ENCODE measurements at regions not wholly inside any gene's neighbourhood (a gene's known extent, or its start where the extent isn't known, plus 50 kb on each side); places are given as distances from the start of the nearest gene placed in this dataset.

- H3K36me3 ChIP-seq (ENCODE audit: control insufficient read depth, insufficient read depth, low read length), result no peaks in the 10 kb centered on the region
- no TSS peak for BruUV-seq (replicated peaks)
Measured at GRCh38 chr15:68482246-68482645, 50.3 kb upstream of the ITGA11 start.

GRCh38 chr15:68483165-68483564, 51.2 kb upstream of the ITGA11 start:
- H3K4me1 Mint-ChIP-seq (ENCODE audit: low read depth, unreplicated experiment), result no peaks in the 10 kb centered on the region

More at GRCh38 chr15:68482246-68482645, 50.3 kb upstream of the ITGA11 start:
- Mint-ChIP-seq H3K36me3 (ENCODE audit: insufficient read depth, unreplicated experiment) (no peaks in the 10 kb centered on the region), H3K27me3 (ENCODE audit: insufficient read depth, unreplicated experiment) (peaks cover 22% of the 10 kb centered on the region), H3K27ac (ENCODE audit: unreplicated experiment) (no peak overlapping the region), H3K9me3 (ENCODE audit: unreplicated experiment) (no peaks in the 10 kb centered on the region), H3K4me3 (ENCODE audit: unreplicated experiment) (no peak overlapping the region), H3K4me1 (ENCODE audit: low read depth, unreplicated experiment) (no peaks in the 10 kb centered on the region)
- ChIA-PET CTCF (no interaction called here), POLR2A (no interaction called here)
- Histone ChIP-seq H3K4me1 (no peaks in the 10 kb centered on the region), H3K27me3 (replicated peaks; ENCODE audit: control insufficient read depth, insufficient read depth, low read length) (no peaks in the 10 kb centered on the region; the same call in none of the 2 replicates), H3K9me3 (no peaks in the 10 kb centered on the region), H3K4me3 (ENCODE audit: low read depth, low read length) (no peak overlapping the region)
- DNase-seq, result no peak
- TF ChIP-seq CTCF (IDR thresholded peaks at IDR 0.05; ENCODE audit: insufficient read depth in 1 of 2, low read depth in 1 of 2, low read length in 1 of 2, severe bottlenecking in 1 of 2, unreplicated experiment in 1 of 2), result no peak
- intact Hi-C loops (cut with micrococcal nuclease; ENCODE audit: unreplicated experiment), result no loop called here

GRCh38 chr15:68484220-68484619, 52.3 kb upstream of the ITGA11 start:
- CTCF ChIA-PET, result no interaction called here
- Histone ChIP-seq H3K4me1 (no peaks in the 10 kb centered on the region), H3K27me3 (replicated peaks; ENCODE audit: control insufficient read depth, insufficient read depth, low read length) (no peaks in the 10 kb centered on the region; the same call in none of the 2 replicates), H3K4me3 (ENCODE audit: low read depth, low read length) (no peak overlapping the region), H3K36me3 (ENCODE audit: control insufficient read depth, insufficient read depth, low read length) (no peaks in the 10 kb centered on the region), H3K9me3 (no peaks in the 10 kb centered on the region)
- H3K9me3 Mint-ChIP-seq (ENCODE audit: unreplicated experiment), result peaks cover 7% of the 10 kb centered on the region
- no peaks in the 10 kb centered on the region for H3K4me1 Mint-ChIP-seq (ENCODE audit: low read depth, unreplicated experiment)
- BruUV-seq (replicated peaks), result no TSS peak
- no peak for DNase-seq
- H3K27me3 Mint-ChIP-seq (ENCODE audit: insufficient read depth, unreplicated experiment), result peaks cover 22% of the 10 kb centered on the region
- POLR2A ChIA-PET, result no interaction called here
- intact Hi-C loops (cut with micrococcal nuclease; ENCODE audit: unreplicated experiment), result no loop called here
- H3K36me3 Mint-ChIP-seq (ENCODE audit: insufficient read depth, unreplicated experiment), result no peaks in the 10 kb centered on the region
- H3K4me3 Mint-ChIP-seq (ENCODE audit: unreplicated experiment), result no peak overlapping the region
- no peak for TF ChIP-seq CTCF (IDR thresholded peaks at IDR 0.05; ENCODE audit: insufficient read depth in 1 of 2, low read depth in 1 of 2, low read length in 1 of 2, severe bottlenecking in 1 of 2, unreplicated experiment in 1 of 2)
- no peak overlapping the region for H3K27ac Mint-ChIP-seq (ENCODE audit: unreplicated experiment)

More at GRCh38 chr15:68483165-68483564, 51.2 kb upstream of the ITGA11 start:
- Mint-ChIP-seq H3K27me3 (ENCODE audit: insufficient read depth, unreplicated experiment) (peaks cover 22% of the 10 kb centered on the region), H3K9me3 (ENCODE audit: unreplicated experiment) (peaks cover 2% of the 10 kb centered on the region), H3K36me3 (ENCODE audit: insufficient read depth, unreplicated experiment) (no peaks in the 10 kb centered on the region), H3K27ac (ENCODE audit: unreplicated experiment) (no peak overlapping the region), H3K4me3 (ENCODE audit: unreplicated experiment) (no peak overlapping the region)
- ChIA-PET CTCF (no interaction called here), POLR2A (no interaction called here)
- Histone ChIP-seq H3K4me3 (ENCODE audit: low read depth, low read length) (no peak overlapping the region), H3K36me3 (ENCODE audit: control insufficient read depth, insufficient read depth, low read length) (no peaks in the 10 kb centered on the region), H3K9me3 (no peaks in the 10 kb centered on the region), H3K27me3 (replicated peaks; ENCODE audit: control insufficient read depth, insufficient read depth, low read length) (no peaks in the 10 kb centered on the region; the same call in none of the 2 replicates), H3K4me1 (no peaks in the 10 kb centered on the region)
- BruUV-seq (replicated peaks), result no TSS peak
- intact Hi-C loops (cut with micrococcal nuclease; ENCODE audit: unreplicated experiment), result no loop called here
- DNase-seq, result no peak
- TF ChIP-seq CTCF (IDR thresholded peaks at IDR 0.05; ENCODE audit: insufficient read depth in 1 of 2, low read depth in 1 of 2, low read length in 1 of 2, severe bottlenecking in 1 of 2, unreplicated experiment in 1 of 2), result no peak
